Right lobe of liver (tissue), 4 donors: ENCODE measurements at regions not wholly inside any gene's neighbourhood (a gene's known extent, or its start where the extent isn't known, plus 50 kb on each side); places are given as distances from the start of the nearest gene placed in this dataset.

ENCODE experiments used
- POLR2A ChIP-seq: fragments of 450-650 bp; IDR thresholded peaks from one replicate; pipeline ENCODE4 v1.6.1; 2017; ENCODE audit warnings: antibody characterized with exemption, mild to moderate bottlenecking
- TF ChIP-seq, protein P1 (sequence below), 4 donors: fragments of 200-600 bp in 3 of 4; fragments of 450-650 bp in 1 of 4; IDR thresholded peaks; one replicate each; pipeline versions ENCODE4 v1.5.1 to v1.8.0; 2016 to 2022; ENCODE audit warnings: antibody characterized with exemption in 4 of 4, mild to moderate bottlenecking in 2 of 4
- donor health status: DM: no; HTN: no; CAD: no.
- donor health status: DM: no; HTN: no; CAD: no.
- donor health status: DM: no; HTN: yes; CAD: no.

DNA sequence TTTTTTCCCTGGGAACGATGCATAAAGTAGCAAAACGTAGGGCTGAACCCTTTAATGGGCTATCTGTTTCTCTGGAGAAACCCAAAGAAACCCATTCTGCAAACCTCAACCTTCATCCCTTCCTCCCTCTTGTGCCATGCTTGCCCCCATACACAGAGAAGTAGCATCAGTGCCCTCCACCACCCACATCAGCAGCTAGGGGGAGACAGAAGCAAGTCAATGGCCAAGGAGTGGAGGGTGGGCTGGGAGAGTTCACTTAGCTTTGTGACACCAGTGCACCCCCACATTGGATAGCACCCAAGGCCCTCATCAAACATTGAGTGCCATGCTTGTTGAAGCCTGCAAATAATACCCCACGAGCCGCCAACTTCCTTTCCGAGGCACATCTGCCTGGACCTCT, 282.4 kb downstream of the ABCC12 start:
- no peak for TF ChIP-seq POLR2A
- TF ChIP-seq, protein P1, sequence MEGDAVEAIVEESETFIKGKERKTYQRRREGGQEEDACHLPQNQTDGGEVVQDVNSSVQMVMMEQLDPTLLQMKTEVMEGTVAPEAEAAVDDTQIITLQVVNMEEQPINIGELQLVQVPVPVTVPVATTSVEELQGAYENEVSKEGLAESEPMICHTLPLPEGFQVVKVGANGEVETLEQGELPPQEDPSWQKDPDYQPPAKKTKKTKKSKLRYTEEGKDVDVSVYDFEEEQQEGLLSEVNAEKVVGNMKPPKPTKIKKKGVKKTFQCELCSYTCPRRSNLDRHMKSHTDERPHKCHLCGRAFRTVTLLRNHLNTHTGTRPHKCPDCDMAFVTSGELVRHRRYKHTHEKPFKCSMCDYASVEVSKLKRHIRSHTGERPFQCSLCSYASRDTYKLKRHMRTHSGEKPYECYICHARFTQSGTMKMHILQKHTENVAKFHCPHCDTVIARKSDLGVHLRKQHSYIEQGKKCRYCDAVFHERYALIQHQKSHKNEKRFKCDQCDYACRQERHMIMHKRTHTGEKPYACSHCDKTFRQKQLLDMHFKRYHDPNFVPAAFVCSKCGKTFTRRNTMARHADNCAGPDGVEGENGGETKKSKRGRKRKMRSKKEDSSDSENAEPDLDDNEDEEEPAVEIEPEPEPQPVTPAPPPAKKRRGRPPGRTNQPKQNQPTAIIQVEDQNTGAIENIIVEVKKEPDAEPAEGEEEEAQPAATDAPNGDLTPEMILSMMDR (IDR thresholded peaks at IDR 0.05): no peak
